GM12874 (cell line): ENCODE measurements at regions not wholly inside any gene's neighbourhood (a gene's known extent, or its start where the extent isn't known, plus 50 kb on each side); places are given as distances from the start of the nearest gene placed in this dataset.

Source experiments
- TF ChIP-seq, protein P1 (sequence below): IDR thresholded peaks from 2 replicates; pipeline ENCODE4 v1.5.1; 2011; ENCODE audit warnings: low read depth, mild to moderate bottlenecking, control low read depth, low read length, moderate library complexity; ENCODE audit not compliant: insufficient read depth

GRCh38 chr6:133033263-133033662, 207.9 kb upstream of the EYA4 start:
- TF ChIP-seq, protein P1, sequence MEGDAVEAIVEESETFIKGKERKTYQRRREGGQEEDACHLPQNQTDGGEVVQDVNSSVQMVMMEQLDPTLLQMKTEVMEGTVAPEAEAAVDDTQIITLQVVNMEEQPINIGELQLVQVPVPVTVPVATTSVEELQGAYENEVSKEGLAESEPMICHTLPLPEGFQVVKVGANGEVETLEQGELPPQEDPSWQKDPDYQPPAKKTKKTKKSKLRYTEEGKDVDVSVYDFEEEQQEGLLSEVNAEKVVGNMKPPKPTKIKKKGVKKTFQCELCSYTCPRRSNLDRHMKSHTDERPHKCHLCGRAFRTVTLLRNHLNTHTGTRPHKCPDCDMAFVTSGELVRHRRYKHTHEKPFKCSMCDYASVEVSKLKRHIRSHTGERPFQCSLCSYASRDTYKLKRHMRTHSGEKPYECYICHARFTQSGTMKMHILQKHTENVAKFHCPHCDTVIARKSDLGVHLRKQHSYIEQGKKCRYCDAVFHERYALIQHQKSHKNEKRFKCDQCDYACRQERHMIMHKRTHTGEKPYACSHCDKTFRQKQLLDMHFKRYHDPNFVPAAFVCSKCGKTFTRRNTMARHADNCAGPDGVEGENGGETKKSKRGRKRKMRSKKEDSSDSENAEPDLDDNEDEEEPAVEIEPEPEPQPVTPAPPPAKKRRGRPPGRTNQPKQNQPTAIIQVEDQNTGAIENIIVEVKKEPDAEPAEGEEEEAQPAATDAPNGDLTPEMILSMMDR: no peak

DNA sequence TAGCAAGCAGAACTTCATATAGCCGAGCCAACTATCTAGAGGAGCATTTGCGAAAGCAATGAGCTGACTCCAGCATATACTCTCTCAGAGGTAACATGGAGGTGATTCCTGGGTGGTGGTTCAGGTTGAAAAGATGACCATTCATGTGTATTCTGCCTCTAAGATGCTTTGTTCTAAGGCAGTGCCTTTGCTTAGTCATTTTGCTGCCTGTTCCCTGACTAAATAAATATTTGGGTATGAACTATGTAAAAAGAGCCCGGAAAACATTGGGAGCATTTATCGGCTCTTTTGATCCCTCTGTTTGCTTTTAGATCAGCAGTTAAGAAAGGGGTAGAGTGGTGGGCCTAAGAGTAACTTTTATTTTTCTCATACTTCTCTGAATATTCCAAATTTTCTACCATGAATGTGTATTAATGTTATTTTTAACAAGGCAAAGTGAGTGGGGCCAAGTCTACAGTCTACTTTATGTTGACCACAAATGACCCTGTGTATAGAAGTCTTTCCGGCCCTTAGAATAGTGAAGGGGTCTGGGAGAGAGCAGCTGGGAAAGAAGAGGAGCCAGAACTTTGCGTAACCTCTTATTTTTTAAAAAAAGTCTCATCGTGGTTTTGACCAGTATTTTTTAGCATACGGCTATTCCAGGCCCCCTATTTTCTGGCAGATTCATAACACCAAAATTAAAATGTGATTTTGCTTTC, 206.5 kb upstream of the EYA4 start:
- TF ChIP-seq, protein P1: no peak

DNA sequence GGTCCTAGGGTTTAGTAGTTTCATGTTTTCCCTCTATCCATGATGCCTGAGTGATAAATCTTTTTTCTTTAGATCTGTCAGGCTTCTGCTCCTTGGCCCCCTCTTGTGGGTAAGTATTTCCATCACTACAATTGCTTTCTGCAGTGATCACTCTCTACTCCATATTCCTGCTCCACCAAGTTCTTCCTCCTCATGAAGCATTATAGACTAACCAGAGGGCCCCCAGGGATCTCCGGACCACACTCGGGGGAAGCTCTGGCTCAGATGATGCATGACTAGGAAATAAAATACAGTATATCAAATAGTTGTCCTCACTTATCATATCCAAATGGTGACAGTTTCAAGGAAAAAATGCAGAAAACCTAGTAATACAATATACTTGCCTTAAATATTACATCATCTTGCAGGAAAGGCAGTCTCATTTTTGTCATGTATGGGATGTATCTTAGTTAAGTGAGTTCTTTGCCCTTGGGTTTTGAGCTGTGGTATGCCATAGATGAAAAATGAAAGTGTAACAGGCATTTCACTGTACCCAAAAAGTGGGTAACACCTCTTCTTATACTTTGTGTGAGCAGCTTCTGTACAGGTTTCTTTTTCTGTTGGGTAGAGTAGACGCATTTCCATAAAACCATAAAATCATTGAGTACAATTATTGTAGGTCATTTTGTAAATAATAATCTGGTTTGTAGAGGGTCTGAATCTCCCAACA, 200.9 kb upstream of the EYA4 start:
- TF ChIP-seq, protein P1: peak; percentile 6; the same call in 1 of the 2 replicates

- TF ChIP-seq, protein P1: no peak
Observed at GRCh38 chr6:133040803-133041419, 200.2 kb upstream of the EYA4 start.

GRCh38 chr6:133042550-133043120, 198.5 kb upstream of the EYA4 start:
- TF ChIP-seq, protein P1: no peak

DNA sequence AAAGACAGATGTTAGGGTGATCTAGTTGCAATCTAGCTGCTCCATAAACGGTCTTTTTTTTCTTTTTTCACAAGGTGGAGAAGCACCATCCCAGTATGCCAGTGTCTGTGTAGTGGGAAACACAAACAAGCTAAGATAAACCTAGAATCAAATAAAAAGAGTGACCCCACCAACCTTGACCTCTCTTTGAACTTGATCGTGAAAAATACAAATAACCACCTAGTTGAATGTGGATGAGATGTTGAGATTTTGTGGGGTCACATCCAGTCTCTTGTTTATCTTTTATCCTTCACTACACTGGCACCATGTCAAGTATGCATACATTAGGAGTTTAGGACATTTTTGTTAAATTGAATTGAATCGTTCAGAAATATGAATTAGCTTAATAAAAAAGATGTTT, 194.6 kb upstream of the EYA4 start:
- TF ChIP-seq, protein P1: no peak

DNA sequence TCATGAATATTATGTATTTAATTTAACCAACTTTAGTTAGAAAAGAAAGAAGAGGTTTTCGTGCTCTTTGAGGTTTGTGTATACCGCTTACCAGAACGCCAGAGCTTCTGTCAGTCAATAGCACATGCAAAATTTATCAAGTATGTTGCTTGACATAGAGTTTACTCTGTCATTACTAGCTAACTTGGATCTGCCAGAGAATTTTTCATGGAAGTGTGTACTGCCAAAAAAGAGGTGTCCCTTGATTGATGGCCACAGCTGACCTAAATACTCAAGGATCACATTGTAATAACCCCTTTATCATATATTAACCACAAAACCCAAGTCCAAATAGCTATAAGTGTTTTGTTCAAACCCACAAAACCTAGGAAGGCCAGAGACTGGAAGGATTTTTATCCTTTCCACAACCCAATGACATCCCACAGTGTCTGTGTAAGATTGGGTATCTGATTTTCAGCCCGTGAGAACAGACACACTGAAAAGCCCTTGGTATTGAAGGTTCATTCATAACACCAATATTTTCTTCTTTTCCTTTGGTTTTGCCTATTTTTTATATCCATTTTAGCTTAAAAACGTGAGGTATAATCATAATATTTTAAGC, 194.0 kb upstream of the EYA4 start:
- TF ChIP-seq, protein P1: no peak
